GM18498 (cell line): ENCODE measurements at regions not wholly inside any gene's neighbourhood (a gene's known extent, or its start where the extent isn't known, plus 50 kb on each side); places are given as distances from the start of the nearest gene placed in this dataset.
A peak's percentile ranks its signal among the peaks of the same experiment; 100 is the strongest.

Experiments
- ATAC-seq: cut with Tn5 transposase; IDR thresholded peaks from one replicate; pipeline ENCODE4 v1.9.1; 2021; ENCODE audit warnings: mild to moderate bottlenecking, moderate library complexity; ENCODE audit not compliant: unreplicated experiment

GRCh38 chr4:81965454-81965853 lies 408.3 kb downstream of the HNRNPD start:
- ATAC-seq = no peak

GRCh38 chr4:81963763-81964020 lies 410.1 kb downstream of the HNRNPD start:
- no peak for ATAC-seq

- ATAC-seq = no peak
Measured at GRCh38 chr4:81963015-81963762, 410.6 kb downstream of the HNRNPD start.

DNA sequence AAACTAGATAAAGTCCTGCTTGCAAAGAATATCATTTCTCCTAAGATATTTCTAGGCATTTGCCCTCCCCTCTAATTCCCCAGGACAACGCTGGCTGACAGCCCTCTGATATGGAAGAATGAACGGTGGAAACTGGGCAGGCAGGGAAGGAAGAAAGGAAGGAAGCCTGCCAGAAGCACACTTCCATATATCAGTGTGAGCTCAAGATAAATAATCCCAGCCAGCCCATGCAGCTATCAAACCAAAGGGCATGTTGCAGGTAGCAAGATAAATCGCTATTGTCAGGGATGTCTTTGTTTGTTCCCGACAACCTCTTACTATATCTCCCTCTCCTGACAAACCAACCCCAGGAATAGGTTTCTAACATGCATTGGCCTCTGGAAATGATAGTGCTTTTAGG lies 412.8 kb downstream of the HNRNPD start:
- no peak for ATAC-seq

- no peak for ATAC-seq
Measured at GRCh38 chr4:81954271-81954670, 419.5 kb downstream of the HNRNPD start.

GRCh38 chr4:81951891-81952455 lies 421.8 kb downstream of the HNRNPD start:
- no peak for ATAC-seq

GRCh38 chr4:81946996-81947395 lies 426.8 kb downstream of the HNRNPD start:
- ATAC-seq = no peak

GRCh38 chr4:81930506-81931238 lies 443.1 kb downstream of the HNRNPD start:
- ATAC-seq = no peak

DNA sequence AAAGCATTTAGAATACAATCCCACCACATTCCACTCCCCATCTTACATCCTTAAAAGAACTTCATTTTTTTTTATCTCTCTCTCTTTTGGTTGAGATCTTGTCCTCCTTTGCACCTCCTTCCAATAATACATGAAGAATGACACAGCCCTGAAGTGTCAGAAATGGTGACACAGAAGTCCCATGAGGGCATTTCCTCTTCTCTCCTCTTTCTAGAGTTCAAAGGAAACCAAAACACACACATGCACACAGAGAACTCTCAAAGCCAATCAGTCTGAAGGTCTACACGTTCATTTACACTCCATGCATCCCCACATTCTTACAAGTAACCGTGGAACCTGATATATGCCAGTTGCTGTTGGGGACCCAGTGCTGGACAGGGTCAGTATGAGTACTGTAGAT lies 450.7 kb downstream of the HNRNPD start:
- ATAC-seq = no peak

- no peak for ATAC-seq
Measured at GRCh38 chr4:81922313-81922712, 450.6 kb upstream of the RASGEF1B start.

- peak; percentile 47 for ATAC-seq
Measured at GRCh38 chr4:81921751-81922159, 450.0 kb upstream of the RASGEF1B start.

DNA sequence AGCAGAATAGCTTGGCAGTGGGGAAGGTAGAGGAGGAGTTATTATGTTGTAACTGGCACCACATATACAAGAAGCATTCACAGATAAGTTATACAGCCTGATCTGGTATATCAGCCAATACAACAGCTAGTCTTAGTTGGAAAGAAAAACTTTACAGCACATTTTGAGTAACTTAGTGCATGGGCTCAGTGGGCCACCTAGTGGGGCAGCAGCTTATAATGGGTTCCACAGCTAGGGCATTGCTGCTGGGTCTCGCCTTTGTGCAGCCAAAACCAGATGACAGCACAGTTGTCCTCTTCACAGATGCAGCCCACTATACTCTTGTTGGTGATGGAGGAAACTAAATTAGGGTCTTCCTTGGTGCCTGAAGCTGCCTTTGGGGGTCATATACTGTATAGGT lies 448.1 kb upstream of the RASGEF1B start:
- no peak for ATAC-seq

DNA sequence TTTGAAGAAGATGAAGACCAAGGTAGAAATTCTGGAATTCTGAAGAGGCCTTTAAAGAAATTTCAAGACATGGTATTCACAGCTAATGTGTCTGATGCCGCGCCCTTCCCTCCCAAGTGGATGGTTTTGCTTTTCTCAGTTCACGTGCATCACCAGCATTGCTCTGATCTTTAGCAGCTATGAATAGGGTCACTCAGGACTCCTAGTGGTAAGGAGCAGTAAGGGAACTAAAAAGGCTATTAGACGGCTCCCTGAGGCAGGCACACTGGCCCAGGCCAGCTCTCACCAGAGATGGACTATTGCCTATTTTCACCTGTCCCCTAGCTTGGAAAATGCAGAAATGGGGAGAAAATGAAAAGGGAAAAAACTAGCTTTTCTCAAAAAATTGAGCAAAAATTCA lies 447.5 kb upstream of the RASGEF1B start:
- peak; percentile 91 for ATAC-seq

- no peak for ATAC-seq
Measured at GRCh38 chr4:81915430-81915829, 443.7 kb upstream of the RASGEF1B start.

- peak; percentile 49 for ATAC-seq
Measured at GRCh38 chr4:81914623-81915022, 442.9 kb upstream of the RASGEF1B start.

DNA sequence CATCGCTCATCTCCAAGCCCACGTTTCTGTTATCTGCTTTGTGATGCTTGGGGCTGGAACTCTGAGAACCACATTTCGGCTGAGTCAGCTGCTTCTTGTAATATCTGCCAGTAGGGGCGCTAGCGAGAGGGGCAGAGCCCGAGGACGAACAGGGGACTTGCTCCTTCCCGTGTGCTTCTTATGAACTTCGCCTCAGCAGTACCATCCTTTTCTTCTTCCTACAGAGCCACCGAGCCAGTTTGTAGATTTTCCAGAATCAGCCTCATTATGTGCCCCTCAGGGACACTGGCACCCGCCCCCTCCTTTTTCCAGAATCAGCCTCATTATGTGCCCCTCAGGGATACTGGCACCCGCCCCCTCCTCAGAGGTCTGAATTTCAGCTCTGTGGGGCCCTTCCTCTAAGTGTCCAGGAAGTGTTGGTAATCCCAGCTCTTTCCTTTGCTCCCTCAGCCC lies 441.7 kb upstream of the RASGEF1B start:
- peak; percentile 79 for ATAC-seq

DNA sequence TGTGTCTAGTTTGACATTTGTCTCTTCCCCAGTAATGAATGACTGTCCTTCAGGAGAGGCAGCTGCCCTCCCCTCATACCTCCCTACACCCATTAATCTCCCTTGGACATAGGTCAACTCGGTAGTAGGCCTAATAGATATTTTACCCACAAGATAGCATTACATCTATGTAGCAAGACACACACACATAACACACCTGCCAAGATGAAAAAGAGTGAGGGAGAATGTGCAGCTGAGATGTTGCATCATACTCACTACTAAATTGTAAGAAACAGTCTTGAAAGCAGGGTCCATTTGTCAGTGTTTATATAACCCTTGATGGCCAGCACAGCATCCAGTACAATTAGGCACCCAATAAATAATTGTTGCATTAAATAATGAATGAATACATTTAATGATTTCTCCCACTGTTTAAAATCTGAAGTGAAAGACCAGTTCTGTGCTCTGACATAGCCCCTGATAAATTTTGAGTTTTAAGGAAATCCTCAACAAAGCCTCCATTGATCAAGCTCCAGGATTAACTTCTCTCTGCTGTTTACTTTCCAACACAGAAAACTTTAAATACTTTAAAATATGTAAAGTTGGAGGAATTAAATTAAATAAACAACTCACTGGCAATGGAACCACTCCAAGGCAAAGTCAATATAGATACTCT lies 440.8 kb upstream of the RASGEF1B start:
- ATAC-seq = no peak

DNA sequence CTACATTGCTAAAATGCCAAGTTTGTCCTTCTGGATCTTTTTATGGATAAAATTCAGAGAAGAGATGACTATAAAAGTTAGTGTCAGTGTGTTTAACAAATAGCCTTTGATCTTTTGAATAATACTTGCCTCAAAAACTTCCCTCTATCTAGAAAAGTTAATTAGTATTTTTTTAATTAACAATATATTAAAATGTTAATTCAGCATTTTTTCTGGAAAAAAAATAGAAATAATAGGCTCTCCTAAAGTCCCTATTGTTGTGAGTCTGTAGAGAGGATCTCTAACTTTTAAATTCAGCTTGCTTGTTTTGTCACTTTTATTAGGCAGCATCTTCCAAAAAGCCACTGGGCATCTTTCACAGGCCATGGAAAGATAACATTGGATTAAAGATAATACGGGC lies 435.2 kb upstream of the RASGEF1B start:
- ATAC-seq = no peak

DNA sequence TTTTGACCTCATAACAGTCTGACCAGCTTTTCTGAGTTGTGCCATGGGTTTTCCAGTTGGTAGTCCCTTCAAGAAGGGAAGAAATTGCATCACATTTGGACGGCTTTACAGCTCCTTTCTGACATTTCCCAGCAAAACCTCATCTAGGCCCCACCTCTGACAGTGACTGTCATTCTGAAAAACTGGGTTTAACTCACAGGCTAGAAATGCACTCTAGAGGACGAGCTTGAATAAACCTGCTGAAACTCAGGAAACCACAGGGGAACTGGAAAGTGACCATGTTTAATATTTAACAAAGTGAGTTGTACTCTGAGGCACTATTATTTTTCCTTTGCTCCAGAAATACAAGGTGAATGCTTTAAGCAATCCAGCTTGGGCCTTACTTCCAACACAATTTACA lies 434.3 kb upstream of the RASGEF1B start:
- ATAC-seq = peak; percentile 97

GRCh38 chr4:81904121-81904520 lies 432.4 kb upstream of the RASGEF1B start:
- ATAC-seq = no peak

DNA sequence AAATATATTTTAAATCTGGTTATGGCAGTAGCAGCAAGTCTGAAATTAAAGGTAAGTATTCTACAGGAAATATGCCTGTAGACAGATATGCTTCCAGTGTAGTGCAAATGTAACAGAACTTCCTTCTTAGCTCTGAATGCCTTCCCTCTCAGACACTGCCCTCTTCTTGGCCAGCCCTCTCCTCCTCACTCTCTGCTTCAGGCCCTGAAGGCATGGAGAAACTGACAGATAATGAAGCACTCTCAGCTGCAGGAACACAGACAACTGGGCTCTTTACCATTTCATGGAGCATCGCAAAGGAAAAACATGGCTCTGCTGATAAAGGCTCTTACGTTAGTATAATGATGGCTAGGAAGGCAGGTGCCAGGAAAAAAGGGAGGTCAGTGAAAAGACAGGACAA lies 431.5 kb upstream of the RASGEF1B start:
- ATAC-seq = no peak
